Choroid plexus epithelial cell (primary cell): ENCODE measurements at regions not wholly inside any gene's neighbourhood (a gene's known extent, or its start where the extent isn't known, plus 50 kb on each side); places are given as distances from the start of the nearest gene placed in this dataset.

Experiments
- DNase-seq: peaks from one replicate; pipeline ENCODE4 v3.0.0-alpha.2; 2010; ENCODE audit warnings: low read depth
- H3K4me3 ChIP-seq: 2 replicates; pipeline ENCODE4 v1.5.1; 2011; ENCODE audit warnings: low read depth, mild to moderate bottlenecking, control low read depth, low read length, moderate library complexity
- TF ChIP-seq, protein P1 (sequence below): conservative IDR thresholded peaks from 2 replicates; pipeline ENCODE4 v1.5.1; 2011; ENCODE audit warnings: low read depth, mild to moderate bottlenecking, control low read depth, inconsistent platforms, low read length, moderate library complexity

DNA sequence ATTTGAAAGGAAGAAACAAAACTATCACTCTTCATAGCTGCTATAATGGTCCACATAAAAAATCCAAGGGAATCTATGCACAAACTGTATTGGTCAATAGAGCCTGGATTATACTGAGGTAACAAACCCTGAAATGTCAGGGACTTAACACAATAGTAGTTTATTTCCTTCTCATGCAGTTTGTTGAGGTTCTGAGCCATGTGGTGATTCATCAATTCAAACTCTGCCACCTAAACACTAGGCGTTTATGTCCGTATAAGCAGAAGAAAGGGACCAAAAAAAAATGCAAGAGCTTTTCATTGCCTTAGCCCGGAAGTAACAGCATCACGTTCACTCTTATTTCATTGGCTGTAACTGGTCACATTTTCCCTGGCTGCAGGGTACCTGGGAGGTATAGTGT is 464.7 kb downstream of the ZSWIM6 start:
- TF ChIP-seq, protein P1, sequence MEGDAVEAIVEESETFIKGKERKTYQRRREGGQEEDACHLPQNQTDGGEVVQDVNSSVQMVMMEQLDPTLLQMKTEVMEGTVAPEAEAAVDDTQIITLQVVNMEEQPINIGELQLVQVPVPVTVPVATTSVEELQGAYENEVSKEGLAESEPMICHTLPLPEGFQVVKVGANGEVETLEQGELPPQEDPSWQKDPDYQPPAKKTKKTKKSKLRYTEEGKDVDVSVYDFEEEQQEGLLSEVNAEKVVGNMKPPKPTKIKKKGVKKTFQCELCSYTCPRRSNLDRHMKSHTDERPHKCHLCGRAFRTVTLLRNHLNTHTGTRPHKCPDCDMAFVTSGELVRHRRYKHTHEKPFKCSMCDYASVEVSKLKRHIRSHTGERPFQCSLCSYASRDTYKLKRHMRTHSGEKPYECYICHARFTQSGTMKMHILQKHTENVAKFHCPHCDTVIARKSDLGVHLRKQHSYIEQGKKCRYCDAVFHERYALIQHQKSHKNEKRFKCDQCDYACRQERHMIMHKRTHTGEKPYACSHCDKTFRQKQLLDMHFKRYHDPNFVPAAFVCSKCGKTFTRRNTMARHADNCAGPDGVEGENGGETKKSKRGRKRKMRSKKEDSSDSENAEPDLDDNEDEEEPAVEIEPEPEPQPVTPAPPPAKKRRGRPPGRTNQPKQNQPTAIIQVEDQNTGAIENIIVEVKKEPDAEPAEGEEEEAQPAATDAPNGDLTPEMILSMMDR, result no peak

DNA sequence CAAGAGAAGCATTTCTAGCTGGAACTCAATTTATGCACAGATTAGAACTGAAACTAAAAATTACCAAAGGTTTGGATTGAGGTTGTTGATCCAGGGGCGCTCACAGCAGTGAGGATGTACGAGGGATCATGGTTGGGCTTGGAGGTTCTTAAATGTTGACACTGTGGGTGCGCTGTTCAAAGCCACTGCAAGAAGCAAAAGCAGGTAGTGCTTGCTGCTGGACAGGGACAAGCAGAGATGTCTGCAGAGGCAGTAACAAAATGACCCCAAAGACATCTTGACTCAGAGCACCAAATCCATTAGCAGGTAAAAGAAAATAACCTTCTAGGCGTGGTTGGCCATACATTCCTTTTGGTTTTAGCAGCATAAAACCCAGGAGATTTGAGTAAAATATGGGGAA is 468.4 kb downstream of the ZSWIM6 start:
- DNase-seq, result no peak
- TF ChIP-seq, protein P1, result no peak
- no peak overlapping the region for H3K4me3 ChIP-seq

More for the DNA sequence above, 464.7 kb downstream of the ZSWIM6 start:
- no peak for DNase-seq
- H3K4me3 ChIP-seq, result no peak overlapping the region

- TF ChIP-seq, protein P1, result no peak
- no peak overlapping the region for H3K4me3 ChIP-seq
- DNase-seq, result no peak
Observed at GRCh38 chr5:61801174-61801573, 469.1 kb downstream of the ZSWIM6 start.

DNA sequence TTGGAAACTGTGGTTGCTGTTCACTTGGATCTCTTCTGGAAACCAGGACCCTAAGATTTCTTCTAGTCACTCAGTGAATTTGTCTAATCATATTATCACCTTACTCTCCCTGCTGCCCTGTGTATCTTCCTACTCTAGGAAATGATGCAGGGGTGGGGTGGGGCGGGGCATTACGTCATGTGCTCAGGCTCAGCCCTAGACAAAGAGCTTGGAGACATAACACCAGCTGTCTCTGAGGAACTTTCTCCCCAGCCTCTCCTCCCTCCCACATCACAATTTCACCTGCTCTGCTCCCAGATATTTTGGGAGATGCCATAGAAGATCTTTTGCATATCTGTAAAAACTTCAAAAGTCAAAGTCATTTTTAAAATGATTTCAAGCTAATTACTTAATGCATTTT is 470.4 kb downstream of the ZSWIM6 start:
- TF ChIP-seq, protein P1, result no peak
- H3K4me3 ChIP-seq, result no peak overlapping the region

DNA sequence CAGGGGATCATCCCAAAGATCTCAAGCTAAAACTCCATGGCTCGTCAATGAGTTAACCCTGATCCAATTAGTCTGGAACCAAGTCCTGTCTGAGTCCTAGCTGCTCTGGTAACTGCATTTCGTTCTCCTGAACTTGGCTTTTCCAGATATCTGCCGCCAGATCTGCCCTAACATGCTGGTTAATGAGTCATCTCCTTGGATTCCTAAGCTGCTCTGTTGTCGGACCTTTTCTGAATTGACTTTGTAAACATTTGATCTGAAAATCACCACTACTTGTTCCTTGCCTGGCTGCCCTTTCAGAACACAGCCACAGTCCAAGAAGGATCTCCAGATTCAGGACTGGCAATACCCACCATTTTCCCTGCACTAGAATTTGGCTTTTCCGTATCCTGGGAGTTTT is 473.0 kb downstream of the ZSWIM6 start:
- TF ChIP-seq, protein P1, result no peak
- DNase-seq, result peak; percentile 79
- H3K4me3 ChIP-seq, result no peak overlapping the region

More for the DNA sequence above, 470.4 kb downstream of the ZSWIM6 start:
- DNase-seq, result no peak

DNA sequence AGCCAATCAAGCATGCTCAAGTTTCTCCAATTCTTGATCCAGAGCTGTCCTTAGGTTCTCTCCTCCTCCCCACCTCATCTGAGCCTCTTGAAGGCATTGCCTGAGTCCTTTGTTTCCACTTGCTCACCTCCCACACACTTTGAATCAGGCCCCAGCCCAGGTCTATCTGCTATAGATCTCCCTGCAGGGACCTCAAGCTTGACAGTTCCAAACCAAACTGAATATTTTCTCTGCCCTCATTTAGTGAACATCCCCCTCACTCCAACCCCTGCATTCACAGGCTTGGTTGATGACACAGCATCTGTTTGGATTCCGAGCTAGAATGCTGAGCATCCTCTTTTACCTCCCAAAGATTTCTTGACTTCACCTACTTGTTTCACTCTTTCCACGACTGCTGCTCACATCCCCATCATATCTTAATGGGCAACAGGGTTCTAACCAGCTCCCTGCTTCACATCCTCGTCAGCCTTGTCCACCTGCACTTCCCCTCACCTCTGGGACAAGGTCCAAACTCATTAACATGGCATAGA is 474.5 kb downstream of the ZSWIM6 start:
- DNase-seq, result no peak
- TF ChIP-seq, protein P1, result no peak
- H3K4me3 ChIP-seq, result no peak overlapping the region

- TF ChIP-seq, protein P1, result no peak
- no peak overlapping the region for H3K4me3 ChIP-seq
- no peak for DNase-seq
Observed at GRCh38 chr5:61808091-61808490, 476.0 kb downstream of the ZSWIM6 start.
